Caco-2 (cell line): ENCODE measurements at regions not wholly inside any gene's neighbourhood (a gene's known extent, or its start where the extent isn't known, plus 50 kb on each side); places are given as distances from the start of the nearest gene placed in this dataset.

ENCODE experiments used
- BruUV-seq: library from RNA; stranded (reverse); fragments of 400-500 nt; replicated peaks from 2 replicates; lab custom pipeline; 2021; lab: Mats Ljungman, UMichigan
- CTCF ChIA-PET: fragments of 300-600 bp; sonication (Branson Sonifier 250); formaldehyde crosslinking; loops from one replicate; lab custom pipeline; 2022; ENCODE audit warnings: antibody characterized with exemption; lab: Charles Lee
- POLR2A ChIA-PET: fragments of 300-600 bp; sonication (Branson Sonifier 250); formaldehyde crosslinking; loops from one replicate; lab custom pipeline; 2022; ENCODE audit warnings: antibody characterized with exemption; lab: Charles Lee
- DNase-seq, 2 experiments: peaks; one replicate each; pipeline versions ENCODE4 v3.0.0 to v3.0.0-alpha.2; 2020 to 2022
- H3K27me3 ChIP-seq: replicated peaks from 2 replicates; pipeline ENCODE4 v1.6.0; 2011; ENCODE audit warnings: low read length; ENCODE audit not compliant: control insufficient read depth, insufficient read depth
- H3K36me3 ChIP-seq: 2 replicates; pipeline ENCODE4 v1.5.1; 2011; ENCODE audit warnings: low read length; ENCODE audit not compliant: control insufficient read depth, insufficient read depth
- H3K4me1 ChIP-seq: fragments of 250-450 bp; sonication (Bioruptor Pico); 2 replicates; pipeline ENCODE4 v1.5.1; 2020; ENCODE audit warnings: mild to moderate bottlenecking
- H3K4me3 ChIP-seq: 2 replicates; pipeline ENCODE4 v1.5.1; 2011; ENCODE audit warnings: low read depth, mild to moderate bottlenecking, control low read depth, low read length
- H3K9me3 ChIP-seq: fragments of 250-450 bp; sonication (Bioruptor Pico); 2 replicates; pipeline ENCODE4 v1.5.1; 2020; ENCODE audit warnings: mild to moderate bottlenecking, moderate library complexity
- H3K27ac Mint-ChIP-seq: one replicate; pipeline ENCODE4 v1.8.0; 2022; ENCODE audit warnings: mixed read lengths; ENCODE audit not compliant: unreplicated experiment
- H3K27me3 Mint-ChIP-seq: one replicate; pipeline ENCODE4 v1.8.0; 2022; ENCODE audit warnings: mixed read lengths; ENCODE audit not compliant: insufficient read depth, unreplicated experiment
- H3K36me3 Mint-ChIP-seq: one replicate; pipeline ENCODE4 v1.8.0; 2022; ENCODE audit warnings: mild to moderate bottlenecking, mixed read lengths; ENCODE audit not compliant: insufficient read depth, unreplicated experiment
- H3K4me1 Mint-ChIP-seq: one replicate; pipeline ENCODE4 v1.8.0; 2022; ENCODE audit warnings: low read depth, mixed read lengths; ENCODE audit not compliant: unreplicated experiment
- H3K4me3 Mint-ChIP-seq: one replicate; pipeline ENCODE4 v1.8.0; 2022; ENCODE audit warnings: mild to moderate bottlenecking, moderate library complexity, mixed read lengths; ENCODE audit not compliant: unreplicated experiment
- H3K9me3 Mint-ChIP-seq: one replicate; pipeline ENCODE4 v1.8.0; 2022; ENCODE audit warnings: mixed read lengths; ENCODE audit not compliant: unreplicated experiment
- intact Hi-C: fragments of 100-400 bp; cut with micrococcal nuclease; formaldehyde crosslinking; loops from one replicate; pipeline ENCODE4 v1.10.0; 2022; ENCODE audit not compliant: unreplicated experiment
- TF ChIP-seq, protein P1 (sequence below), 2 experiments: fragments of 200-600 bp in 1 of 2; IDR thresholded peaks; 1 replicate in 1 of 2; 2 replicates in 1 of 2; pipeline versions ENCODE4 v1.5.1 to v1.8.0; 2011 to 2022; ENCODE audit warnings: antibody characterized with exemption in 1 of 2, control low read depth in 1 of 2, inconsistent platforms in 1 of 2, low read depth in 1 of 2, low read length in 1 of 2, mild to moderate bottlenecking in 1 of 2, moderate library complexity in 1 of 2; ENCODE audit not compliant: insufficient read depth in 1 of 2, severe bottlenecking in 1 of 2, unreplicated experiment in 1 of 2

DNA sequence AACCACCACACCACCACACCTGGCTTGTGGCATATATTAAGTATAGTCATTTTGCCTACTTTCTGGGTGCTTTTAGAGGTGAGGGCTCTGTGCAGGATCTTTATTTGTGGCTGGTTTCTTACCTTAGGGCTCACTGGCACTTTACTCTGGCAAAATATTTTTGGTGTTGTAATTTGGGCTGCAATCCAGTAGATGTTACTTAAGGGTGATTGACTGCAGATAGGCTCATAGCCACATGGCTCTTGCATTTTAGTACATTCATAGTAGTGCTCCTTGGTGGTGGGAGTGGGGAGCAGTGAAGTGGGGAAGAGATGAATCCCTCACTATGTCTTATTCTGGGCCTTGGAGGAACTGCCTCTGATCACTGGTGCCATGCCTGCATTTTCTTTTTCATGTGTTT, 376.1 kb upstream of the GRIN3A start:
- no peaks in the 10 kb centered on the region for H3K9me3 Mint-ChIP-seq
- TF ChIP-seq, protein P1, sequence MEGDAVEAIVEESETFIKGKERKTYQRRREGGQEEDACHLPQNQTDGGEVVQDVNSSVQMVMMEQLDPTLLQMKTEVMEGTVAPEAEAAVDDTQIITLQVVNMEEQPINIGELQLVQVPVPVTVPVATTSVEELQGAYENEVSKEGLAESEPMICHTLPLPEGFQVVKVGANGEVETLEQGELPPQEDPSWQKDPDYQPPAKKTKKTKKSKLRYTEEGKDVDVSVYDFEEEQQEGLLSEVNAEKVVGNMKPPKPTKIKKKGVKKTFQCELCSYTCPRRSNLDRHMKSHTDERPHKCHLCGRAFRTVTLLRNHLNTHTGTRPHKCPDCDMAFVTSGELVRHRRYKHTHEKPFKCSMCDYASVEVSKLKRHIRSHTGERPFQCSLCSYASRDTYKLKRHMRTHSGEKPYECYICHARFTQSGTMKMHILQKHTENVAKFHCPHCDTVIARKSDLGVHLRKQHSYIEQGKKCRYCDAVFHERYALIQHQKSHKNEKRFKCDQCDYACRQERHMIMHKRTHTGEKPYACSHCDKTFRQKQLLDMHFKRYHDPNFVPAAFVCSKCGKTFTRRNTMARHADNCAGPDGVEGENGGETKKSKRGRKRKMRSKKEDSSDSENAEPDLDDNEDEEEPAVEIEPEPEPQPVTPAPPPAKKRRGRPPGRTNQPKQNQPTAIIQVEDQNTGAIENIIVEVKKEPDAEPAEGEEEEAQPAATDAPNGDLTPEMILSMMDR (IDR thresholded peaks at IDR 0.05; ENCODE audit: insufficient read depth in 1 of 2, low read depth in 1 of 2, low read length in 1 of 2, severe bottlenecking in 1 of 2, unreplicated experiment in 1 of 2), result no peak
- intact Hi-C loops, result no loop called here
- Histone ChIP-seq H3K4me1 (no peaks in the 10 kb centered on the region), H3K27me3 (no peaks in the 10 kb centered on the region), H3K36me3 (no peaks in the 10 kb centered on the region), H3K9me3 (no peaks in the 10 kb centered on the region), H3K4me3 (no peak overlapping the region)
- H3K27me3 Mint-ChIP-seq, result no peaks in the 10 kb centered on the region
- H3K4me1 Mint-ChIP-seq, result no peaks in the 10 kb centered on the region
- ChIA-PET CTCF (no interaction called here), POLR2A (no interaction called here)
- H3K36me3 Mint-ChIP-seq, result no peaks in the 10 kb centered on the region
- no TSS peak for BruUV-seq
- DNase-seq, result no peak
- H3K27ac Mint-ChIP-seq, result no peak overlapping the region
- H3K4me3 Mint-ChIP-seq, result no peak overlapping the region

DNA sequence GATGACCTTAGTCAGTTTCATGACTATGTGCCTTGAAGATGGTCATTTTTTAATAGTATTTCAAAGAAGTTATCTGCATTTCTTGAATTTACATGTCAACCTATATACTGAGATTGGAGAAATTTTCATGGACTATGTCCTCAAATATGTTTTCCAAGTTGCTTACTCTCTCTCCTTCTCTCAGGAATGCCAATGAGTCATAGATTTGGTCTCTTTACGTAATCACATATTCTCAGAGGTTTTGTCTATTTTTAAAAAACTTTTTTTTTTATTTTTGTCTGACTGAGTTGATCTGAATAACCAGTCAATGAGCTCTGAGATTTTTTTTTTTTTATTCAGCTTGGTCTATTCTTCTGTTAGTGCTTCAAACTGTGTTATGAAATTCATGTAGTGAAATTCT, 374.7 kb upstream of the GRIN3A start:
- Histone ChIP-seq H3K4me1 (no peaks in the 10 kb centered on the region), H3K4me3 (no peak overlapping the region), H3K9me3 (no peaks in the 10 kb centered on the region), H3K27me3 (no peaks in the 10 kb centered on the region), H3K36me3 (no peaks in the 10 kb centered on the region)
- no peaks in the 10 kb centered on the region for H3K4me1 Mint-ChIP-seq
- ChIA-PET CTCF (no interaction called here), POLR2A (no interaction called here)
- H3K27me3 Mint-ChIP-seq, result no peaks in the 10 kb centered on the region
- H3K4me3 Mint-ChIP-seq, result no peak overlapping the region
- intact Hi-C loops, result no loop called here
- no peak overlapping the region for H3K27ac Mint-ChIP-seq
- TF ChIP-seq, protein P1 (IDR thresholded peaks at IDR 0.05; ENCODE audit: insufficient read depth in 1 of 2, low read depth in 1 of 2, low read length in 1 of 2, severe bottlenecking in 1 of 2, unreplicated experiment in 1 of 2), result no peak
- H3K36me3 Mint-ChIP-seq, result no peaks in the 10 kb centered on the region
- no peak for DNase-seq
- no peaks in the 10 kb centered on the region for H3K9me3 Mint-ChIP-seq
- no TSS peak for BruUV-seq

DNA sequence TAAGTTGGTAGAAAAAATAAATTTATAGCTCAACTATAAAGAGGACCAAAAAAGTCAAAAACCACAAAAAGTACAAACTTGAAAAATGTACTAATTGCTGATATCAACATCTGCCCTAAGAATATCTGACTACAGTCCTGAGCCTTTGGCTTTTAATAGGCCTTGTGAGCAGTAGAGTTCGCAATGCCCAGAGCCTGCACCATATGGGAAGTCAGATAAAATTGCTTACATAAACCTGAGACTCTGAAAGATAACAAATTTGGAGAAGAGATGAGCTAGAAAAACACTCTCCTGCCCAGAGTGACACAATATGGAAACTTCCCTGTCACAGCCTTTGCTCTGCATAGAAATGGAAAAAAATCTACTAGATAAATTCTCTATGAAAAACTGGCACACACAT, 368.0 kb upstream of the GRIN3A start:
- TF ChIP-seq, protein P1 (IDR thresholded peaks at IDR 0.05; ENCODE audit: insufficient read depth in 1 of 2, low read depth in 1 of 2, low read length in 1 of 2, severe bottlenecking in 1 of 2, unreplicated experiment in 1 of 2), result no peak
- intact Hi-C loops, result no loop called here
- H3K27ac Mint-ChIP-seq, result no peak overlapping the region

More for the DNA sequence above, 368.0 kb upstream of the GRIN3A start:
- ChIA-PET POLR2A (no interaction called here), CTCF (no interaction called here)
- no peak for DNase-seq
- Mint-ChIP-seq H3K36me3 (no peaks in the 10 kb centered on the region), H3K27me3 (no peaks in the 10 kb centered on the region), H3K4me1 (no peaks in the 10 kb centered on the region), H3K4me3 (no peak overlapping the region), H3K9me3 (no peaks in the 10 kb centered on the region)
- no peaks in the 10 kb centered on the region for H3K36me3 ChIP-seq
- no peaks in the 10 kb centered on the region for H3K9me3 ChIP-seq
- BruUV-seq, result no TSS peak
- no peaks in the 10 kb centered on the region for H3K27me3 ChIP-seq
- H3K4me1 ChIP-seq, result no peaks in the 10 kb centered on the region
- no peak overlapping the region for H3K4me3 ChIP-seq
